HepG2 (cell line): ENCODE measurements at regions not wholly inside any gene's neighbourhood (a gene's known extent, or its start where the extent isn't known, plus 50 kb on each side); places are given as distances from the start of the nearest gene placed in this dataset.

ENCODE experiments used
- ATAC-seq: fragments of 200-7000 bp; cut with Tn5 transposase; 3 replicates; pipeline ENCODE4 v1.9.1; 2020; ENCODE audit warnings: mild to moderate bottlenecking, moderate library complexity
- BruUV-seq: library from RNA; stranded (reverse); fragments of 400-500 nt; replicated peaks from 2 replicates; lab custom pipeline; 2021; lab: Mats Ljungman, UMichigan
- CTCF ChIA-PET: fragments of 300-600 bp; formaldehyde crosslinking; extraction: SDS; loops from one replicate; lab custom pipeline; 2021; ENCODE audit warnings: low total read pairs, inconsistent platforms, low intra/inter-chr PET ratio; lab: Yijun Ruan, JAX
- POLR2A ChIA-PET: fragments of 350-600 bp; sonication (Branson Sonifier 250); formaldehyde crosslinking; loops from one replicate; lab custom pipeline; 2020; ENCODE audit warnings: antibody characterized with exemption, inconsistent platforms; lab: Yijun Ruan, JAX
- DNase-seq: peaks from one replicate; pipeline ENCODE4 v3.0.0-alpha.2; 2015; ENCODE audit warnings: low spot score
- FAIRE-seq: peaks from 3 replicates; lab custom pipeline; 2011; peaks lifted over from hg19 to GRCh38; lab: Jason Lieb, UNC
- H2AFZ ChIP-seq: one replicate; pipeline ENCODE4 v1.6.1; 2011; ENCODE audit warnings: low read length, inconsistent platforms
- H3K27ac ChIP-seq: fragments of 300-600 bp; 3 replicates; pipeline ENCODE4 v1.8.0; 2011; ENCODE audit warnings: mixed run types, mild to moderate bottlenecking, mixed read lengths, low read length, inconsistent platforms; ENCODE audit not compliant: insufficient read depth; ENCODE audit errors: extremely low read length
- H3K27me3 ChIP-seq, 2 experiments: fragments of 200-600 bp in 1 of 2; 2 replicates in 1 of 2; 3 replicates in 1 of 2; pipeline versions ENCODE4 v1.6.0 to v1.8.0; 2011; ENCODE audit warnings: low read length in 2 of 2, mild to moderate bottlenecking in 2 of 2, moderate library complexity in 2 of 2, inconsistent platforms in 1 of 2; ENCODE audit not compliant: insufficient read depth in 2 of 2, control insufficient read depth in 1 of 2
- H3K36me3 ChIP-seq, 2 experiments: fragments of 200-600 bp in 1 of 2; replicated peaks in 1 of 2; 2 replicates in 1 of 2; 3 replicates in 1 of 2; pipeline versions ENCODE4 v1.5.1 to v1.8.0; 2011; ENCODE audit warnings: low read length in 2 of 2, inconsistent platforms in 1 of 2; ENCODE audit not compliant: insufficient read depth in 2 of 2, control insufficient read depth in 1 of 2
- H3K4me1 ChIP-seq: 2 replicates; pipeline ENCODE4 v1.5.1; 2012; ENCODE audit warnings: low read length, inconsistent platforms; ENCODE audit not compliant: insufficient read depth
- H3K4me2 ChIP-seq: 2 replicates; pipeline ENCODE4 v1.6.0; 2011; ENCODE audit warnings: low read depth, low read length, inconsistent platforms
- H3K4me3 ChIP-seq, 3 experiments: fragments of 200-600 bp in 1 of 3; sonication (generic), shearing (Covaris generic) in 1 of 3; replicated peaks in 1 of 3; 2 replicates each; pipeline ENCODE4 v1.5.1; 2011 to 2016; ENCODE audit warnings: low read length in 3 of 3, inconsistent platforms in 2 of 3, low read depth in 2 of 3, mild to moderate bottlenecking in 2 of 3, control low read depth in 1 of 3, mixed read lengths in 1 of 3; ENCODE audit not compliant: insufficient read depth in 1 of 3
- H3K79me2 ChIP-seq: one replicate; pipeline ENCODE4 v1.6.1; 2011; ENCODE audit warnings: low read length, inconsistent platforms; ENCODE audit not compliant: insufficient read depth
- H3K9ac ChIP-seq: 2 replicates; pipeline ENCODE4 v1.6.0; 2011; ENCODE audit warnings: mild to moderate bottlenecking, low read depth, low read length, inconsistent platforms; ENCODE audit not compliant: insufficient read depth
- H3K9me3 ChIP-seq: 2 replicates; pipeline ENCODE4 v1.5.1; 2012; ENCODE audit warnings: mild to moderate bottlenecking, low read length
- H4K20me1 ChIP-seq: 2 replicates; pipeline ENCODE4 v1.6.0; 2011; ENCODE audit warnings: inconsistent platforms, mild to moderate bottlenecking, low read length, moderate library complexity; ENCODE audit not compliant: insufficient read depth
- HNF4G ChIP-seq, 2 experiments: sonication (generic) in 1 of 2; formaldehyde crosslinking in 1 of 2; IDR thresholded peaks; 2 replicates each; pipeline versions ENCODE4 v1.4.0 to v1.6.1; 2011 to 2020; ENCODE audit warnings: borderline replicate concordance in 2 of 2, low read depth in 2 of 2, mild to moderate bottlenecking in 2 of 2, low read length in 1 of 2, missing genetic modification reagents in 1 of 2, moderate library complexity in 1 of 2
- KDM3A ChIP-seq: IDR thresholded peaks from 2 replicates; pipeline ENCODE4 v1.6.1; 2018; ENCODE audit warnings: low read depth, missing compliant biosample characterization
- KLF12 ChIP-seq: sonication (generic); formaldehyde crosslinking; IDR thresholded peaks from 2 replicates; pipeline ENCODE4 v1.4.0; 2020; ENCODE audit warnings: missing genetic modification reagents, borderline replicate concordance
- RFXANK ChIP-seq: IDR thresholded peaks from 2 replicates; pipeline ENCODE4 v1.6.1; 2016
- SAP130 ChIP-seq: IDR thresholded peaks from 2 replicates; pipeline ENCODE4 v1.6.1; 2016; ENCODE audit warnings: low read depth
- SCMH1 ChIP-seq: sonication (generic); formaldehyde crosslinking; IDR thresholded peaks from 2 replicates; pipeline ENCODE4 v1.9.0; 2021; ENCODE audit warnings: missing genetic modification reagents, mild to moderate bottlenecking, borderline replicate concordance
- TBL1XR1 ChIP-seq: fragments of 150-350 bp; IDR thresholded peaks from 2 replicates; pipeline ENCODE4 v1.6.1; 2014; ENCODE audit warnings: borderline replicate concordance, low read length; ENCODE audit not compliant: partially characterized antibody
- WIZ ChIP-seq: sonication (generic); formaldehyde crosslinking; IDR thresholded peaks from 2 replicates; pipeline ENCODE4 v1.5.1; 2020; ENCODE audit warnings: mild to moderate bottlenecking, missing genetic modification reagents
- ZNF160 ChIP-seq: sonication (generic); formaldehyde crosslinking; IDR thresholded peaks from 2 replicates; pipeline ENCODE4 v1.8.0; 2022; ENCODE audit warnings: mild to moderate bottlenecking, inconsistent platforms, missing genetic modification reagents
- ZNF383 ChIP-seq: sonication (generic); formaldehyde crosslinking; IDR thresholded peaks from 2 replicates; pipeline ENCODE4 v1.4.0; 2020; ENCODE audit warnings: missing genetic modification reagents, mild to moderate bottlenecking, borderline replicate concordance
- ZNF451 ChIP-seq: sonication (generic); formaldehyde crosslinking; IDR thresholded peaks from 2 replicates; pipeline ENCODE4 v1.5.0; 2020; ENCODE audit warnings: mild to moderate bottlenecking, missing genetic modification reagents
- ZNF619 ChIP-seq: sonication (generic); formaldehyde crosslinking; IDR thresholded peaks from 2 replicates; pipeline ENCODE4 v1.4.0; 2020; ENCODE audit warnings: mild to moderate bottlenecking, missing genetic modification reagents
- ZNF75D ChIP-seq: sonication (generic); formaldehyde crosslinking; IDR thresholded peaks from 2 replicates; pipeline ENCODE4 v1.8.1; 2023; ENCODE audit warnings: missing genetic modification reagents, mild to moderate bottlenecking, borderline replicate concordance
- WGBS: methylation state at CpG from one replicate; pipeline ENCODE4 v1.1.6; 2017; ENCODE audit warnings: low lambda C conversion rate; 5-methylcytosine and 5-hydroxymethylcytosine counted together
- in situ Hi-C: cut with HindIII; loops from 2 replicates; pipeline ENCODE4 v1.10.0; 2017; ENCODE audit warnings: low pct_unique_long_range_greater_than_20kb; ENCODE audit not compliant: extremely low pct_ligation_motif_present
- intact Hi-C: fragments of 100-400 bp; cut with micrococcal nuclease; formaldehyde crosslinking; loops from one replicate; pipeline ENCODE4 v1.10.0; 2022; ENCODE audit not compliant: unreplicated experiment
- TF ChIP-seq, protein P1 (sequence below): sonication (generic); formaldehyde crosslinking; conservative IDR thresholded peaks from 2 replicates; pipeline ENCODE4 v1.5.0; 2020; ENCODE audit warnings: missing genetic modification reagents
- TF ChIP-seq, protein P2 (sequence below): sonication (generic); formaldehyde crosslinking; IDR thresholded peaks from 2 replicates; pipeline ENCODE4 v1.4.0; 2020; ENCODE audit warnings: mild to moderate bottlenecking, missing genetic modification reagents

GRCh38 chr2:111634050-111634794, 249.8 kb downstream of the ANAPC1 start:
- Histone ChIP-seq H3K79me2 (no peaks in the 10 kb centered on the region), H3K9ac (no peak overlapping the region), H3K36me3 (no peaks in the 10 kb centered on the region), H4K20me1 (no peaks in the 10 kb centered on the region), H3K27ac (no peak overlapping the region), H3K27me3 (peaks cover 3 to 29% of the 10 kb centered on the region in 2 experiments; a peak in 4 of 5 replicates), H3K4me1 (no peaks in the 10 kb centered on the region), H3K4me2 (no peak overlapping the region), H3K9me3 (peaks cover 3% of the 10 kb centered on the region; the same call in 1 of the 2 replicates), H3K4me3 (no peak overlapping the region), H2AFZ (no peak overlapping the region)
- WGBS: 38% methylated on average over 2 of the region's 2 CpGs
- FAIRE-seq: no peak
- ChIA-PET CTCF (no interaction called here), POLR2A (no interaction called here)
- no peak for ATAC-seq
- in situ Hi-C loops: no loop called here
- BruUV-seq: no TSS peak
- intact Hi-C loops: no loop called here
- DNase-seq: no peak
- TF ChIP-seq HNF4G (IDR thresholded peaks at IDR 0.05; ENCODE audit: borderline replicate concordance, low read depth, low read length) (no peak), HNF4G (CRISPR knock-in tag; IDR thresholded peaks at IDR 0.05; ENCODE audit: borderline replicate concordance, low read depth) (no peak), ZNF75D (CRISPR knock-in tag) (no peak), ZNF619 (CRISPR knock-in tag) (no peak), ZNF160 (CRISPR knock-in tag) (no peak), ZNF451 (CRISPR knock-in tag) (no peak), ZNF383 (CRISPR knock-in tag) (no peak), KLF12 (CRISPR knock-in tag) (no peak), SCMH1 (CRISPR knock-in tag) (no peak), KDM3A (CRISPR knock-in tag) (no peak), TBL1XR1 (no peak), SAP130 (CRISPR knock-in tag) (no peak), RFXANK (no peak), WIZ (CRISPR knock-in tag) (no peak)
- TF ChIP-seq, protein P1, sequence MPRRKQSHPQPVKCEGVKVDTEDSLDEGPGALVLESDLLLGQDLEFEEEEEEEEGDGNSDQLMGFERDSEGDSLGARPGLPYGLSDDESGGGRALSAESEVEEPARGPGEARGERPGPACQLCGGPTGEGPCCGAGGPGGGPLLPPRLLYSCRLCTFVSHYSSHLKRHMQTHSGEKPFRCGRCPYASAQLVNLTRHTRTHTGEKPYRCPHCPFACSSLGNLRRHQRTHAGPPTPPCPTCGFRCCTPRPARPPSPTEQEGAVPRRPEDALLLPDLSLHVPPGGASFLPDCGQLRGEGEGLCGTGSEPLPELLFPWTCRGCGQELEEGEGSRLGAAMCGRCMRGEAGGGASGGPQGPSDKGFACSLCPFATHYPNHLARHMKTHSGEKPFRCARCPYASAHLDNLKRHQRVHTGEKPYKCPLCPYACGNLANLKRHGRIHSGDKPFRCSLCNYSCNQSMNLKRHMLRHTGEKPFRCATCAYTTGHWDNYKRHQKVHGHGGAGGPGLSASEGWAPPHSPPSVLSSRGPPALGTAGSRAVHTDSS (CRISPR knock-in tag): no peak
- TF ChIP-seq, protein P2, sequence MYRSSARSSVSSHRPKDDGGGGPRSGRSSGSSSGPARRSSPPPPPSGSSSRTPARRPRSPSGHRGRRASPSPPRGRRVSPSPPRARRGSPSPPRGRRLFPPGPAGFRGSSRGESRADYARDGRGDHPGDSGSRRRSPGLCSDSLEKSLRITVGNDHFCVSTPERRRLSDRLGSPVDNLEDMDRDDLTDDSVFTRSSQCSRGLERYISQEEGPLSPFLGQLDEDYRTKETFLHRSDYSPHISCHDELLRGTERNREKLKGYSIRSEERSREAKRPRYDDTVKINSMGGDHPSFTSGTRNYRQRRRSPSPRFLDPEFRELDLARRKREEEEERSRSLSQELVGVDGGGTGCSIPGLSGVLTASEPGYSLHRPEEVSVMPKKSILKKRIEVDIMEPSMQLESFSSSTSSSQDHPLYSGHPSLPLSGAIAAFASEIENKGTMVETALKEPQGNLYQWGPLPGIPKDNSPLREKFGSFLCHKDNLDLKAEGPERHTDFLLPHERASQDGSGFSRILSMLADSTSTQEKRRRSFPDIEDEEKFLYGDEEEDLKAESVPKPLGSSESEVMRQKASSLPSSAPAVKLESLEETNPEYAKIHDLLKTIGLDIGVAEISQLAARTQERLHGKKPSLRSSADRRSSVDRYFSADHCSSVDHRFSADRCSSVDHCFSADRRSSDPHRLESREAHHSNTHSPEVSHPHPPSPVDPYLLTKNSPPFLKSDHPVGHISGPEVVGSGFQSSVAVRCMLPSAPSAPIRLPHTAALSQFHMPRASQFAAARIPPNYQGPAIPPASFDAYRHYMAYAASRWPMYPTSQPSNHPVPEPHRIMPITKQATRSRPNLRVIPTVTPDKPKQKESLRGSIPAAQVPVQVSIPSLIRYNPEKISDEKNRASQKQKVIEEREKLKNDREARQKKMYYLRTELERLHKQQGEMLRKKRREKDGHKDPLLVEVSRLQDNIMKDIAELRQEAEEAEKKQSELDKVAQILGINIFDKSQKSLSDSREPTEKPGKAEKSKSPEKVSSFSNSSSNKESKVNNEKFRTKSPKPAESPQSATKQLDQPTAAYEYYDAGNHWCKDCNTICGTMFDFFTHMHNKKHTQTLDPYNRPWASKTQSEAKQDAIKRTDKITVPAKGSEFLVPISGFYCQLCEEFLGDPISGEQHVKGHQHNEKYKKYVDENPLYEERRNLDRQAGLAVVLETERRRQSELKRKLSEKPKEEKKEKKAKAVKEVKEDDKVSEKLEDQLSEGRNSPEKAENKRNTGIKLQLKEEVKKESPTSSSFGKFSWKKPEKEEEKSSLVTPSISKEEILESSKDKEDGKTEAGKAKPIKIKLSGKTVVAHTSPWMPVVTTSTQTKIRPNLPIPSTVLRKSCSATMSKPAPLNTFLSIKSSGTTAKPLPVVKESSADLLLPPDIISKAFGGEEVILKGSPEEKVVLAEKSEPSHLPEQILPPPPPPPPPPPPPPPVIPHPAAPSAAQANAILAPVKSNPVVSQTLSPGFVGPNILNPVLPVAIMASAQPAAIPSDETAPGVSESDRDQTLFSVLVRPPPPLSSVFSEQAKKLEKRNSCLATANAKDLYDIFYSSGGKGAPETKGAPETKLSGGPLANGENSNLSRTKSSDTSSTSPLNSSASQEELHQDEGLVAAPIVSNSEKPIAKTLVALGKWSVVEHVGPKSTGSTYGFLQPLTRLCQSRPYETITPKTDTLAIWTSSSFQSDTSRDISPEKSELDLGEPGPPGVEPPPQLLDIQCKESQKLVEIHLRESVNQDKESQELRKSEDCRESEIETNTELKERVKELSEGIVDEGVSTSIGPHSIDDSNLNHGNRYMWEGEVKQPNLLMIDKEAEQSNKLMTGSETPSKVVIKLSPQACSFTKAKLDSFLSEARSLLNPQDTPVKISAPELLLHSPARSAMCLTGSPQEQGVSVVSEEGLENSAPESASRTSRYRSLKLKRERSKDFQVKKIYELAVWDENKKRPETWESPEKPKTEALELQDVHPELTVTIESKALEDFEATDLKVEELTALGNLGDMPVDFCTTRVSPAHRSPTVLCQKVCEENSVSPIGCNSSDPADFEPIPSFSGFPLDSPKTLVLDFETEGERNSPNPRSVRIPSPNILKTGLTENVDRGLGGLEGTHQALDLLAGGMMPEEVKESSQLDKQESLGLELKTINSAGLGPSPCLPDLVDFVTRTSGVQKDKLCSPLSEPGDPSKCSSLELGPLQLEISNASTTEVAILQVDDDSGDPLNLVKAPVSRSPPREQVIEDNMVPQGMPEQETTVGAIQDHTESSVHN: no peak
